ENCODE measurements at regions not wholly inside any gene's neighbourhood (a gene's known extent, or its start where the extent isn't known, plus 50 kb on each side); places are given as distances from the start of the nearest gene placed in this dataset.

DNA sequence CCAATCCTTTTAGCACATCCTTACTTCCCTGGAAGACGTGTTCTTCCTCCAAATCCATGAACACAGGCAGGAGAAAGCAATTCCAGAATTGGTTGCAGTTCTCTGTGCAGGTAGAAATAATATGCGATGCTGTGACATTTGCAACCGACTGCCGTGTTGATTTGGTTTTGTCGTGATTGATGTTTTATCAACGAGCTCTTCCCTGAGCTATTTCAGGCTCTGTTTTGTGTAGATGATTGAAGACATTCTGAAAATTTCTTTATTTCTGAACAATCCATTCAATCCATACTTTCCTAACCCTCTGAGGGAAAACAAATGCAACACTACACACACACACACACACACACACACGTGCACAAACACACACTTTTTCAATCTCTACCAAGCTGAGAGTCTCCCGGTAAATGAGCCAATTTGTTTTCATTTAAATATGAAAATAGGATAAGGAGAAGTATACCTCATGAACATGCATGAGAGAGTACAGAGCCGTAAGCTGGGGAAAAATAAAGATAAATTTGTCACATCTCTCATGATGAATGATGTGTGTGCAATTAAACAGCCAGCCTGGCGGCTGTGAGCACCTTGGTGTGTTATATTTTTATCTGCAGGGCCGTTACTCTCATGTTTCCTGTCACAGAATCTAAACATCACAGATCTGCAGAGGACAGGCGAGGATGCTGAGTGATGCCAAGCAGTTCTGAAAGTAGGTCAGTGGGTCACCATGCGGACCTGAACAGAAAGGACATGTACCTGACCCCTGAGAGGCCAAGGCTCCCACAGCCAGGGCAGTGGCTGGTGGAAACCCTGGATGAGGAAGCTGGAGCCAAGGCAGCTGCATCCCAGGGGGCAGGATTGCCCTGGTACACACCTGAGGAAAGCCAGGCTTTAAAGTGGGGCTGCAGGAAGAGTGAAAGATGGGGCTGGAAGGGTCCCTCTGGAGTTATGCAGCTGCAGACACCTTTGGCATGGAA, 64.8 kb downstream of the PDCL3 start:
- Histone ChIP-seq H2AFZ (ENCODE audit: low read length) (no peak overlapping the region), H3K9me3 (ENCODE audit: low read depth, low read length) (no peaks in the 10 kb centered on the region), H4K20me1 (ENCODE audit: insufficient read depth, low read length) (no peaks in the 10 kb centered on the region), H3K36me3 (ENCODE audit: insufficient read depth, low read length) (no peaks in the 10 kb centered on the region), H3K79me2 (ENCODE audit: insufficient read depth, low read length) (no peaks in the 10 kb centered on the region), H3K4me1 (ENCODE audit: insufficient read depth, low read length) (no peaks in the 10 kb centered on the region), H3K4me2 (ENCODE audit: insufficient read depth, low read length) (no peak overlapping the region), H3K27ac (ENCODE audit: low read depth, low read length) (no peak overlapping the region), H3K4me3 (ENCODE audit: insufficient read depth, low read length) (no peak overlapping the region), H3K27me3 (ENCODE audit: insufficient read depth, low read length) (peaks cover 32% of the 10 kb centered on the region)
- TF ChIP-seq, protein P1, sequence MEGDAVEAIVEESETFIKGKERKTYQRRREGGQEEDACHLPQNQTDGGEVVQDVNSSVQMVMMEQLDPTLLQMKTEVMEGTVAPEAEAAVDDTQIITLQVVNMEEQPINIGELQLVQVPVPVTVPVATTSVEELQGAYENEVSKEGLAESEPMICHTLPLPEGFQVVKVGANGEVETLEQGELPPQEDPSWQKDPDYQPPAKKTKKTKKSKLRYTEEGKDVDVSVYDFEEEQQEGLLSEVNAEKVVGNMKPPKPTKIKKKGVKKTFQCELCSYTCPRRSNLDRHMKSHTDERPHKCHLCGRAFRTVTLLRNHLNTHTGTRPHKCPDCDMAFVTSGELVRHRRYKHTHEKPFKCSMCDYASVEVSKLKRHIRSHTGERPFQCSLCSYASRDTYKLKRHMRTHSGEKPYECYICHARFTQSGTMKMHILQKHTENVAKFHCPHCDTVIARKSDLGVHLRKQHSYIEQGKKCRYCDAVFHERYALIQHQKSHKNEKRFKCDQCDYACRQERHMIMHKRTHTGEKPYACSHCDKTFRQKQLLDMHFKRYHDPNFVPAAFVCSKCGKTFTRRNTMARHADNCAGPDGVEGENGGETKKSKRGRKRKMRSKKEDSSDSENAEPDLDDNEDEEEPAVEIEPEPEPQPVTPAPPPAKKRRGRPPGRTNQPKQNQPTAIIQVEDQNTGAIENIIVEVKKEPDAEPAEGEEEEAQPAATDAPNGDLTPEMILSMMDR (IDR thresholded peaks at IDR 0.05; ENCODE audit: extremely low read depth, low read depth, low read length) = no peak
- DNase-seq (ENCODE audit: insufficient read length, low spot score, missing footprints) = no peak

DNA sequence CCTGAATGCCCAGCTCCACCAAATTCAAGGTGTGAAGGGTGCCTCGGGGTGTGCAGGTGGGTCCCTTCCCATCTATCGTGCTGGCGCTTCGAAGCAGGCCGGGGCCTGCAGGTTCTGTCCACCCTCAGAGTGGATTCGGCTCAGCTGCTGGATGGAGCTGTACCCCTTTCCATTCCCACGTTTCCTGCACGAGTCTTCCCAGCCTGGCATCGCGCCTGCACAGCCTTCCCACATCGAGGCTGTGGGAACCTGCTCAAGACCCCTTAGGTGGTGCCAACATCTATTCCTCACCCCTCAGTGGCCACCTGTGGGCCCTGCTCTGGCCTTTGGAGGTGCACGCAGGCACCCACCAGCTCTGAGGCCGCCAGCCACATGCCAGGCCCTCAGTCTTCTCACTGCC, 65.7 kb downstream of the PDCL3 start:
- H3K9me3 ChIP-seq (ENCODE audit: low read depth, low read length) = no peaks in the 10 kb centered on the region
- TF ChIP-seq, protein P1 (IDR thresholded peaks at IDR 0.05; ENCODE audit: extremely low read depth, low read depth, low read length) = no peak
- H3K27me3 ChIP-seq (ENCODE audit: insufficient read depth, low read length) = peaks cover 32% of the 10 kb centered on the region
- H3K79me2 ChIP-seq (ENCODE audit: insufficient read depth, low read length) = no peaks in the 10 kb centered on the region
- no peak overlapping the region for H3K4me3 ChIP-seq (ENCODE audit: insufficient read depth, low read length)
- no peak overlapping the region for H2AFZ ChIP-seq (ENCODE audit: low read length)
- no peak for DNase-seq (ENCODE audit: insufficient read length, low spot score, missing footprints)
- H3K36me3 ChIP-seq (ENCODE audit: insufficient read depth, low read length) = no peaks in the 10 kb centered on the region
- H4K20me1 ChIP-seq (ENCODE audit: insufficient read depth, low read length) = no peaks in the 10 kb centered on the region
- no peak overlapping the region for H3K27ac ChIP-seq (ENCODE audit: low read depth, low read length)
- H3K4me1 ChIP-seq (ENCODE audit: insufficient read depth, low read length) = no peaks in the 10 kb centered on the region
- no peak overlapping the region for H3K4me2 ChIP-seq (ENCODE audit: insufficient read depth, low read length)

DNA sequence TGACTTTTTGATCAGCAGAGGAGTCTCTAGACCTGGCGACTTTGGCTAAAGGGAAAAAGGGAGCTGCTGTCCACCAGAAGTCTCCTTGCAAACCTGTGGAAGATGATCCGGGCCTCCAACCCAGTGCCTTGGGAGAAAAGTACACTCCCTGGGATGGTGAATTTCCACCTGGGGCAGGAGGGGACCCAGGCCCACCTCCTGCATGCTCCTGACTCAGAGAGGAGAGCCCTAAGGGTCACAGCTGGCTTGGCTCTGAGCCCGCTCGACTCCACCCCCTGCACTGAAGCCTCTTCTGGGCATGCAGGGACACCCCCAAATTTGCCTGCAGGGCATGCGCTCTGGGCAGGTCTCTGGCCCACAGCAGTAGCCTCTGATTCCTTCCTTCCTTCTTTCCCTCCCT, 66.5 kb downstream of the PDCL3 start:
- no peak for DNase-seq (ENCODE audit: insufficient read length, low spot score, missing footprints)
- Histone ChIP-seq H3K36me3 (ENCODE audit: insufficient read depth, low read length) (no peaks in the 10 kb centered on the region), H3K9me3 (ENCODE audit: low read depth, low read length) (no peaks in the 10 kb centered on the region), H3K4me1 (ENCODE audit: insufficient read depth, low read length) (no peaks in the 10 kb centered on the region), H2AFZ (ENCODE audit: low read length) (no peak overlapping the region), H4K20me1 (ENCODE audit: insufficient read depth, low read length) (no peaks in the 10 kb centered on the region), H3K4me2 (ENCODE audit: insufficient read depth, low read length) (no peak overlapping the region), H3K27me3 (ENCODE audit: insufficient read depth, low read length) (peaks cover 32% of the 10 kb centered on the region), H3K79me2 (ENCODE audit: insufficient read depth, low read length) (no peaks in the 10 kb centered on the region), H3K27ac (ENCODE audit: low read depth, low read length) (no peak overlapping the region), H3K4me3 (ENCODE audit: insufficient read depth, low read length) (no peak overlapping the region)
- TF ChIP-seq, protein P1 (IDR thresholded peaks at IDR 0.05; ENCODE audit: extremely low read depth, low read depth, low read length) = no peak

DNA sequence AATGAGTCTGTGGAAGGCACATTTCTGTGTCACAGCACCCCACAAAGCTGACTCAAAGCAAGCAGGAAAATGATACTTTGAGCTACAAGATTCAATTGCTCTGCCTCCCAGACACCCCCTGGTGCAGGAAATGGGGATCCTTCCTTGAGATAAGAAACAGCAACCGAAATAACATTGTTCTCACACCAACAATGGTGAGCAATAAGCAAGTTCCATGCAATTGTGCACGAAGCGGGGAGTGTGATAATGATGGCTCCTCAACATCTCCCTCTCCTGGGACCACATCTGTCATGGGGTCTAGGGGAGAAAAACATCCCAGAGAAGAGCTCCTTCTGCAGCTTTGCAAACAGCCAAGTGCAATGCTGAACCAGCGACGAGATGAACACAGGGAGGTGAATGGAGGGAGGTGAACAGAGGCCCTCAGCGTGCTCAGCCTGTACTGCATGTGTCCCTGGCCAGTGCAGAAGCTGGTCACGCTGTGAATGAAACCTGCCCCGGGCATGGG, 67.7 kb downstream of the PDCL3 start:
- H3K4me1 ChIP-seq (ENCODE audit: insufficient read depth, low read length) = no peaks in the 10 kb centered on the region
- H4K20me1 ChIP-seq (ENCODE audit: insufficient read depth, low read length) = no peaks in the 10 kb centered on the region
- no peak overlapping the region for H3K27ac ChIP-seq (ENCODE audit: low read depth, low read length)
- H3K27me3 ChIP-seq (ENCODE audit: insufficient read depth, low read length) = peaks cover 23% of the 10 kb centered on the region
- no peak overlapping the region for H3K4me3 ChIP-seq (ENCODE audit: insufficient read depth, low read length)
- H3K36me3 ChIP-seq (ENCODE audit: insufficient read depth, low read length) = no peaks in the 10 kb centered on the region
- DNase-seq (ENCODE audit: insufficient read length, low spot score, missing footprints) = no peak
- no peak overlapping the region for H3K4me2 ChIP-seq (ENCODE audit: insufficient read depth, low read length)
- no peaks in the 10 kb centered on the region for H3K9me3 ChIP-seq (ENCODE audit: low read depth, low read length)
- no peak overlapping the region for H2AFZ ChIP-seq (ENCODE audit: low read length)
- H3K79me2 ChIP-seq (ENCODE audit: insufficient read depth, low read length) = no peaks in the 10 kb centered on the region
- TF ChIP-seq, protein P1 (IDR thresholded peaks at IDR 0.05; ENCODE audit: extremely low read depth, low read depth, low read length) = no peak

All from osteoblast (primary cell).